ENCODE measurements at regions not wholly inside any gene's neighbourhood (a gene's known extent, or its start where the extent isn't known, plus 50 kb on each side); places are given as distances from the start of the nearest gene placed in this dataset.

GRCh38 chr14:30267141-30267540 is 291.8 kb upstream of the G2E3 start:
- Histone ChIP-seq H3K9me3 (ENCODE audit: low read depth, low read length, poor library complexity, severe bottlenecking) (no peaks in the 10 kb centered on the region), H3K4me3 (ENCODE audit: low read depth, low read length, poor library complexity, severe bottlenecking) (no peak overlapping the region), H3K27me3 (replicated peaks; ENCODE audit: insufficient read depth, low read depth, low read length, poor library complexity) (peaks cover 30% of the 10 kb centered on the region), H3K36me3 (ENCODE audit: insufficient read depth, low read length, poor library complexity, severe bottlenecking) (no peaks in the 10 kb centered on the region), H3K27ac (ENCODE audit: low read depth, low read length, poor library complexity, severe bottlenecking) (no peak overlapping the region), H3K4me1 (ENCODE audit: insufficient read depth, low read length, poor library complexity, severe bottlenecking) (no peaks in the 10 kb centered on the region)
- no TSS peak for BruUV-seq (replicated peaks)
- CTCF ChIA-PET: interaction anchor here (1.1 to 1.3 kb wide), 2 partner anchors 16 to 176 kb away, joined by 3 to 4 read pairs; no protein-coding TSS in a partner anchor
- POLR2A ChIA-PET (ENCODE audit: low non-redundant PET): no interaction called here
- no peak for DNase-seq (ENCODE audit: low spot score)
- intact Hi-C loops (cut with micrococcal nuclease; ENCODE audit: unreplicated experiment): no loop called here
- TF ChIP-seq CTCF (conservative IDR thresholded peaks at IDR 0.05; ENCODE audit: low read depth, low read length) (no peak), EZH2 (IDR thresholded peaks at IDR 0.05; ENCODE audit: borderline replicate concordance, low read depth, low read length, poor library complexity, severe bottlenecking) (no peak)

GRCh38 chr14:30270200-30271161 is 288.5 kb upstream of the G2E3 start:
- H3K27me3 ChIP-seq (replicated peaks; ENCODE audit: insufficient read depth, low read depth, low read length, poor library complexity): peaks cover 43% of the 10 kb centered on the region
- intact Hi-C loops (cut with micrococcal nuclease; ENCODE audit: unreplicated experiment): no loop called here
- TF ChIP-seq CTCF (conservative IDR thresholded peaks at IDR 0.05; ENCODE audit: low read depth, low read length) (peak; percentile 94), EZH2 (IDR thresholded peaks at IDR 0.05; ENCODE audit: borderline replicate concordance, low read depth, low read length, poor library complexity, severe bottlenecking) (no peak)
- POLR2A ChIA-PET (ENCODE audit: low non-redundant PET): no interaction called here
- peak; percentile 91 for DNase-seq (ENCODE audit: low spot score)
- CTCF ChIA-PET: interaction anchor here (0.5 to 1.9 kb wide), 16 partner anchors 10 to 1519 kb away, joined by 3 to 15 read pairs (median 4); no protein-coding TSS in a partner anchor
- H3K4me1 ChIP-seq (ENCODE audit: insufficient read depth, low read length, poor library complexity, severe bottlenecking): no peaks in the 10 kb centered on the region
- H3K4me3 ChIP-seq (ENCODE audit: low read depth, low read length, poor library complexity, severe bottlenecking): peak overlapping the region; percentile 16
- no peak overlapping the region for H3K27ac ChIP-seq (ENCODE audit: low read depth, low read length, poor library complexity, severe bottlenecking)
- no peaks in the 10 kb centered on the region for H3K9me3 ChIP-seq (ENCODE audit: low read depth, low read length, poor library complexity, severe bottlenecking)
- BruUV-seq (replicated peaks): no TSS peak
- H3K36me3 ChIP-seq (ENCODE audit: insufficient read depth, low read length, poor library complexity, severe bottlenecking): no peaks in the 10 kb centered on the region

GRCh38 chr14:30271811-30272323 is 287.1 kb upstream of the G2E3 start:
- TF ChIP-seq EZH2 (IDR thresholded peaks at IDR 0.05; ENCODE audit: borderline replicate concordance, low read depth, low read length, poor library complexity, severe bottlenecking): no peak
- TF ChIP-seq CTCF (conservative IDR thresholded peaks at IDR 0.05; ENCODE audit: low read depth, low read length): no peak
- Histone ChIP-seq H3K9me3 (ENCODE audit: low read depth, low read length, poor library complexity, severe bottlenecking) (no peaks in the 10 kb centered on the region), H3K4me3 (ENCODE audit: low read depth, low read length, poor library complexity, severe bottlenecking) (no peak overlapping the region), H3K27me3 (replicated peaks; ENCODE audit: insufficient read depth, low read depth, low read length, poor library complexity) (peaks cover 52% of the 10 kb centered on the region), H3K27ac (ENCODE audit: low read depth, low read length, poor library complexity, severe bottlenecking) (no peak overlapping the region), H3K4me1 (ENCODE audit: insufficient read depth, low read length, poor library complexity, severe bottlenecking) (no peaks in the 10 kb centered on the region), H3K36me3 (ENCODE audit: insufficient read depth, low read length, poor library complexity, severe bottlenecking) (no peaks in the 10 kb centered on the region)
- CTCF ChIA-PET: no interaction called here
- DNase-seq (ENCODE audit: low spot score): no peak
- intact Hi-C loops (cut with micrococcal nuclease; ENCODE audit: unreplicated experiment): no loop called here
- POLR2A ChIA-PET (ENCODE audit: low non-redundant PET): no interaction called here
- no TSS peak for BruUV-seq (replicated peaks)
